GM18499 (cell line): ENCODE measurements at regions not wholly inside any gene's neighbourhood (a gene's known extent, or its start where the extent isn't known, plus 50 kb on each side); places are given as distances from the start of the nearest gene placed in this dataset.

Experiments
- ATAC-seq: cut with Tn5 transposase; IDR thresholded peaks from one replicate; pipeline ENCODE4 v1.9.1; 2021; ENCODE audit warnings: moderate number of reproducible peaks; ENCODE audit not compliant: insufficient read depth, unreplicated experiment

DNA sequence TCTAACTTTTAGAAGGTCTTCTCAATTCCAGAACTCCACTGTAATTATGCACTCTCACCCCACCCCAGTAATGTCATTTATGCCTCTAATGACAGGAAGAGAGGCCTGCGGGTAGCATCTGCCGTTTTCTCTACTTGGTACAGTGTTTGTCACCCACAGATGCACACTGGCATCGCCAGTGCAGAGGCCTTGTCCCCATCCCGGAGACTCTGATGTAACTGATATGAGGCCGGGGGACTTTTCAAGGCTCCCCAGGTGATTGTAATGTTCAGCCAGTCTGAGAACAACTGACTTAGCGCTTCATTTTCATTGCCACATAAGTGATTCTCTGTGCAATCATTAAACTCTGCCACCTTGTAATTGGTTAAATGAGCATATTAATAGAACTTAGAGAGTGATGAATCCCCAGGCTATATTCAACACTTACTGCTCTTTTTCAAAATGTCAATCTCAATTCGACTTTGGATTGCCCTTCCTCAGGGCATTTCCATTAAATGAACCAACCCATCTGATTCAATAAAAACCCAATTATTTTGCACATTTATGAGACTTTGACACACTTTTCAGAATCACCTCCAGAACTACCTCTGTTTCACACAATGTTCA lies 113.2 kb downstream of the HERPUD2 start:
- no peak for ATAC-seq

DNA sequence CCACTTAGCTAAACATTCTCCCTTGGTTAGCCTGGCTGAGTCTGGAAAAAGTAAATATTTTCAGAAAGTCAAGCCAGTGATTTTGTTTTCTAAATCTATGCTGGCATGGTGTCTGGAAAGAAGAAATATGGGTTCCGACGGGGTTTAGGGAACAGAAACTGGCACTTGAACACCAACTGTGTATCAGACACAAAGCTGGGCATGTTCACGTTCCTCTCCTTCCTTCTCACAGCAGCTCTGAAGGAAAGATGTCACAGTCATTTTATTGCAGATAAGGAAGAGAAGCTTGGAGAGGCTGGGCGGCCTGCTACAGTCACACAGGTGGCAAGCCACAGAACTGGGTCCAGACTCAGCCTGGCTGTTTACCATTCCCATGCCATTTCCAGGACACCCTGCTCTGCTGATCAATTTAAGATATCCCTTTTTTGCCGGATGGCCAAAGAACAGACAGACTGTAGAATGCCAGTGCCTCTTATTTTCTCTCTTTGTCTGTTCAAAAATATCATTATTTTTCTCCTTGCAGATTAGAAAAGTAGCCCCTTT lies 118.8 kb downstream of the HERPUD2 start:
- ATAC-seq, result no peak

DNA sequence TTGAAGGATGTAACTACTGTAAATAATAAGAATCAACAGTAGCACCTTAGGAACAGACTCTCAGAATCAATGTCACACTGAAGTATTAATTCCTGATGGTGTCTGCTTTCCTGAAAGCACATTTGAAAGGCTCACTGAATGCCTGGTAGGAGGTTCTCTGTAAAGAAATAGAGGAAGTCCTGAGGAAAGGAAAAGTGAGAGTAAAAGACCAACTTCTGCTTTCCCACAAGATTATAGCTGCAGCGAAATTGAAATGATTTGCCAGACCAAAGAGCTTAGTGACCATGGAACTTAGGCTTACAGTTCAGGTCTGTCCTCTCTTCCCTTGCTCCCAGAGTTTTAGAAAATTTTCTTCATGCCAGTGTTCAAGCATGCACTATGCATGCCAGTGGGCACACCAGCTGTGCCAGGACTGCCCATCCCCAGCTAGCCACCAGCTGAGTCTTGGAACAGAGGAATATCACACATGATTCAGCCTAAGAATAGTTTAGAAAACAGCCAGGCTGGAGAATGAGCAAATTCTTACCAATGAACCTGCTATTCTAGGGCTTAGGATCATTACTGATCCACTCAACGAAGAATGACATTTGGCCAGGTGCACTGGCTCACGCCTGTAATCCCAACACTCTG lies 123.2 kb downstream of the HERPUD2 start:
- no peak for ATAC-seq

DNA sequence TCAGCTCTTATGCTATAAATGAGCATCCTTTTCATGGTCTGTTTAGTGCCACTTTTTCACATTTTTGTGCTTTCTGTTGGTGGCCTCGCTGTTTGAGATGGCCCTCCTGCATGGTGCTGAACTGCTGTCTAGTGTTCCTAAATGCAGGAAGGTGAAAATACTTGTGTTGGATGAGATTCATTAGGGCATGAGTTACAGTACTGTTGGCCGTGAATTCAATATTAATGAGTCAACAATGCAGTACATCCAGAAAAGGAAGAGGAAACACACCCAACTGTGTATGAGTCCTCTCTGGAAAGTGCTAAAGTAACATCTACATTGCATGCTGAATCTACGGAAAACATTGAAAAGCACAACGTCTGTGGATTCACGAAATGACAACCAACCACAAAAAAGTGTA lies 124.0 kb downstream of the HERPUD2 start:
- no peak for ATAC-seq

DNA sequence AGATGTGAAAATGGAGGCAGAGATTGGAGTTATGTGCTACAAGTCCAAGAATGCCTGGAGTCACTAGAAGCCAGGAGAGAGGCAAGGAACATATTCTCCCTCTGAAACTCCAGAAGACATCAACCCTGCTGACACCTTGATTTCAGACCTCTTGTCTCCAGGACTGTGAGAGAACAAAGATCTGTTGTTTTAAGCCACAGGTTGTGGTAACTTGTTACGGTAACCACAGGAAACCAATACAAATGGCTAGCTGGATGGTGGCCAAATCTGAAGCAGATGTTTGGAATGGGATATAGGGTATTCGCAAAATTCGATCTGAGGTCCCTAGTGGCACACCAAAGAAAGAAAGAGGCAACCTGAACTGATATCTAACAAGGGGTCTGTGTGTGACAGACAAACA lies 129.0 kb downstream of the HERPUD2 start:
- no peak for ATAC-seq

DNA sequence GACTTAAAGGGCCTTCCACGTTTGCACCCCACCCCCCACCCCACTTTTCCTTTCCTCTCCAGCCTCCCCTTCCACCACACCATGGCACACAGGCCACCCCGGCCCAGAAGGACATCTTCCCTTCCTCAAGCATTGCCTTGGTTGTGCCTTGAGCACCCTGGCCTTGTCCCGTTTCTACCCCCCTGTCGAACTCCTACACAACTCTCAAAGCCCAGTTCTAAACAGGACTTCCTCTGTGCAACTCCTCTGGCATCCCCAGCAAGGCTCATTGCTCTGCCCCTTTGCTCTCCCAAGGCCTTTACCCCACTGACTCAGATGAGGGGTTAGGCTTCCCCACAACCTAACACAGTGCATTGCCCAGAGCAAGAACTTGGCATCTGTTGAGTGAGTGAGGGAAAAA lies 136.1 kb downstream of the HERPUD2 start:
- ATAC-seq, result no peak

DNA sequence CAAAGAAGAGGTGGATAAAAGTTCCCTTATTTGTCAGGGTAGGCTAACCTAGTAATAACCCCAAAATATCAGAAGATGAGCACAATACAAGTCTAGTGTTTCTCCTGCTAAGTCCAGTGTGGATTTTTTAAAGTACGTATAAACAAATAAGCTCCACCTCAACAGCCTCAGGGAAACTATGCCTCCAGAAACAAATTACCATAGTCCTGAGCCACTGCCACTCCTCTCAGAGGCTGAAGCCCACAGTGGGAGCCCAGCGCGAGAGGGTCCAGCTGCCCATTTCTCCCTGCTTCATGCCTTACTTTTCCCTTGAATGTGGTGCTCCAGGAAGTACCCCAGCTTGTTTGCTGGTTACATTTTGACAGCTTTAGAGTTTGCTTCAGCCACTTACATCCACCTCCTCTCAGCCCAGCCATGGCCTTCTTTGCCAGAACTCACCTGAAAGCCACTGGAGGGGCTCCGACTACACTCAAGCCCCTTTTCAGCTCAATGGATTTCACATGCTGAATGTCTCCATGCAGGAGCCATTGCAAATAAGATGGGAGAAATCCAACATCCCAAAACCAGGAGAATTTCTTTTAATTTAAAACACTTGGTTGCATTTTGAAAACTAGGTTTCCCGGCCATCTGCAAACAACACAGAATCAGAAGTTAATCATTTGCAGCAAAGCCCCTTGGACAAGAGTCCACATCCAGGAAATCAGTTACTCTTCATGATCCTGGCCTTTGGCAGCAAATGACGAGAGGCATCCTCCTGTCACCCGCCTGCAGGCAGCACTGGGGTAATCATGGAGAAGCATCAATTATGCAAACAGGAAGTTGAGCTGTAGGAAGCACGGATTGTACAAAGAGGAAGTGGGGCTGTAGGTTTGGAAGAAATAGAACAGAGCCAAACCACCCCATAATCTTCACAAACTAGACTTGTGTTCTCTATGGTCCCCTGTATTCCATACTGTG lies 138.1 kb downstream of the HERPUD2 start:
- ATAC-seq, result no peak

DNA sequence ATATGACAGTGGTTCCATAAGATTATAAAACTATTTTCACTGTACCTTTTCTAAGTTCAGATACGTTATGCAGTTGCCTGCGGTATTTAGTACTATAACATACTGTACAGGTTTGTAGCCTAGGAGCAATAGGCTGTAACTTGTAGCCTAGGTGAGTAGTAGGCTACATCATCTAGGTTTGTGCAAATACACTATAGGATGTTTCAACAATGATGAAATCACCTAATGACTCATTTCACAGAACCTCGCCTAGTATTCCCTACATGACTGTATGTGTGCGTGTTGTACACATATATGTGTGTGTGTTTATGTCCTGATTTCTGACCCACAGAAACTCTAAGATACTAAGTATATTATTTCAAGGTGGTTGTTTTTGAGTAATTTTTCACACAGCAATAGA lies 139.0 kb downstream of the HERPUD2 start:
- no peak for ATAC-seq

DNA sequence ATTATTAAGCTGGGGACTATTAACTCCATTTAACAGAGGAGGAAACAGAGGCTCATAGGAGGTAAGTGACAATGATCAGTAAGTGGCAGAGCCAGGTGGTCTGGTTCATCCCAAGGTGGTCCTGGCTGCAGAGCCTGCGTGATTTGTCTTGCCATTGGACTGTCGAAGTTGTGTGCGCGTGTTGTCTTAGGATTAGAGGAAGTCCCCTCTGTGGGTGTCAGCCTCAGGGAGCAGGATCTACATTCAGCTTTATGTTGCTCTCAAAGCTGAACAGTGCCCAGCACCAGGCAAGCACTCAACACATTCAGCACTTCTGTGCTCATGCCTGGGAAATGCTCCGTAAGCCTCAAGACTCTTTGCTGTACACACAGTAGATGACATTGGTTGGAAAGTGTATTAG lies 139.5 kb downstream of the HERPUD2 start:
- ATAC-seq, result no peak

DNA sequence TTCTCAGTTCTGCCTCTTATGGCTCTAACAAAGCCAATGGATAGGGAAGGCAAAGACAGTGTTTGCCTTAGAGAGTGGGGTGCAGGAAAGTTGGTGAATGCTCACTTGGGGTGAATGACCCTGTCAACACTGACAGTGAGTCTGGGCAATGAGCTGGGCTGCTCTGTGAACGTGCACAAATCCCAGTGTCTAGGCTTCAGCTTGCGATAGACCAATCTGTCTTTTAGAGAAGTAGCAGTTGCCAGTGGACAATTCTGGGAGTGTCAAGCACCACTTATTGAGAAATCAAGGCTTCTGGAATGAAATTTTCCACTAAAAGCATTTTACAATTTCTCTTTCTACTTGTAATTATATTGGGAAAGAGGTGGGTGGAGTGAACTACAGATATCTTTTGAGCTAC lies 141.4 kb downstream of the HERPUD2 start:
- no peak for ATAC-seq

DNA sequence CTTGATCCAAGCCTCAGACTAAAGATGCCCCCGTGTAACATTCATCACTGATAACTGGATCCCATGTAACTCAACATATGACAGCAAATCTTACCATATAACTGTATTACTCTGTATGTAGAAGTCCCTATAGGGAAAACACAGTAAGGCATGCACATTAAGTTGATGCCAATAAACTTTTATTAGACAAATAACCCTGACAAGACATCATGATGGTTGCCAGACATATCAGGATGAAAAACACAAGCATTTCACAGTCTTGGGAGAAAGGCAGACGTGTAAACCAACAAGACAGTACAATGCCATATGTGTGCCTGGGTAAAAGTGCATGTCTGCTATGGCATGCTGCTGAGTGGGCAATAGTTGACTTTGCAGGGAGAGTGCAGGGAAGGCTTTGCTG lies 142.2 kb downstream of the HERPUD2 start:
- ATAC-seq, result no peak

DNA sequence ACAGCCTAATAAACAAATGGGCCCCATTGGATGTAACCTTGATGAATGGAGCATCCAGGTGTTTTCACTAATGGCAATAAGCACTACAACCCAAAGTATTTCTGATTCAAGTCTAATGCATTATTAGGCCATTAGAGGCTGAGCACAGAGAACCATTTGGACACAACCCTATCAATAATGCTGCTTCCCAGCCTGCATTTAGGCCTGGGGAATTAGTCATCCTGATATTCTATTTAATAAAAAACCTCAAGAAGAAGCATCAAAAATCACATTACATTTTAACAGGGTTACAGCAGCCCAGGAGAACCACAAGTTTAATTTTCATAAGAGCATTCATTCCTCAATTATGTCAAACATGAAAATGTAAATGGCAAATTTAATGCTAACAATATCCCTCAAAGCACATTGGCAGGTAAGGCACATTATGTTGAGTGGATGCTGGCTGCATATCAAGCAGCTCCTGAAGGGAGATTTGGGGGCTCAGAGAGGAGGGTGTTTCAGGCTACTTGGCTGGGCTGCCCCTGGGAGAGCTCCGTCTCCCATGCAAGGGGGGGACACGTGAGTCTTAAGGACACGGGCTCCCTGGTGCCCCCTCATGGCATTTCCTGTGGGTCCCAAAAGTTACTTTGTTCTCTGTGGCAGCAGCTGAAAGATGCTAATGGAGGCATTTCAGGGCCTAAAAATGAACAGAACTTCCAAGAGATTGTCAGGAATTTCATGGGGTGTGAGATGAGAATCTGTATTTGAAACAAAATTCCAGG lies 143.4 kb downstream of the HERPUD2 start:
- no peak for ATAC-seq

DNA sequence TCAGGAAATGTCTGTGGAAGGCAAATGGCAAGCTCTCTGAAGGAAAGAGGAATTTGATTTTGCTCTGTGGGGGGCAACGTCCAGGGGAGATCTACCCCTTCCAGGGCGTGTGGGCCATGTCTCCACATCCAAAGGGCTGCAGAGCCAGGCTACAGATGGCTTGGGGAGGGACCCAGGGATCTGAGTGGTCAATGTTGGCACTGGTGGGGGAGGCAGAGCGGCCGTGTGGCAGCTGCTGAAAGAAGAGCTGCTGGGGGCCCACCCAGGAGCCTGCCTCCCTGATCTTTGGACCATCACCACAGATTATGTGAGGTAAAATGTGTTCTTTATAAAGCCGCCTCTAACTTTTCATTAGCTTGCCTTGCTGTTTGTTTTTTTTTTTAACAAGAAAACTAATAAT lies 144.1 kb downstream of the HERPUD2 start:
- no peak for ATAC-seq

DNA sequence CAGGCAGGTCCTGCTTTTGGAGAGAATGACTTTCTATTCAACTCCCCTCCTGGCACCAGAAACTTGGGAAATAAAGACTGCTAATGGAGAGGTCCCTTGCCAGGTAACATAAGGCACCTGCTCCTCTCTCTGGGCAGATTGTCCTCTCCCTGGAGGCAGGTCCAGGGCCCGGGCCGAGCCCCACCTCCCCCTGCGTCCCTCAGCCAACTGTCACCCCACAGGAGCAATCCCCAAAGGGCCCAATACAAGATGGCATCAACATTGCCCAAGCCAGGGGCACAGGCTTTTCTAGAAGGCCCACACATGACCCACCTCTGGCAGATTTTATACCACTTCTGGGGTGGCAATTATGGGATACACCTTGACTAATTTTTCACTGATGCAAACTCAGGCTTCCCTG lies 145.2 kb downstream of the HERPUD2 start:
- ATAC-seq, result no peak

DNA sequence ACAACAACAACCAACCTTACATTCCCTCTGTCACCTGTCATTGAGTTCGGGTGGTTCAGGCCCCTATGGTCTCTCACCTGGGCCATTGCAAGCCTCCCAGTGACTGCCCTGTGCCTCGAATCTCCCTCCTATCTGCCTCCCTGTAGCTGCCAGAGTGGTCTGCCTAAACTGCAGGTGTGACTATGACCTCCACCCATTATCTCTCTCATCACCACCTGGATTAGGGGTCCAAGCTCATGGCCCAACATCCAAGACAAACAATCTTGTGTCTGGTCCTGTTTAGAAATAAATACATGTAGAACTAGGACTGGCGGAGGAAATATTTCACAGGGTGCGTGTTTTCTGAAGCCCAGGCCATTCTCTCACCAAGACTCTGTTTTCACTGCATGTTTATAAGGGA lies 146.6 kb downstream of the HERPUD2 start:
- ATAC-seq, result no peak

DNA sequence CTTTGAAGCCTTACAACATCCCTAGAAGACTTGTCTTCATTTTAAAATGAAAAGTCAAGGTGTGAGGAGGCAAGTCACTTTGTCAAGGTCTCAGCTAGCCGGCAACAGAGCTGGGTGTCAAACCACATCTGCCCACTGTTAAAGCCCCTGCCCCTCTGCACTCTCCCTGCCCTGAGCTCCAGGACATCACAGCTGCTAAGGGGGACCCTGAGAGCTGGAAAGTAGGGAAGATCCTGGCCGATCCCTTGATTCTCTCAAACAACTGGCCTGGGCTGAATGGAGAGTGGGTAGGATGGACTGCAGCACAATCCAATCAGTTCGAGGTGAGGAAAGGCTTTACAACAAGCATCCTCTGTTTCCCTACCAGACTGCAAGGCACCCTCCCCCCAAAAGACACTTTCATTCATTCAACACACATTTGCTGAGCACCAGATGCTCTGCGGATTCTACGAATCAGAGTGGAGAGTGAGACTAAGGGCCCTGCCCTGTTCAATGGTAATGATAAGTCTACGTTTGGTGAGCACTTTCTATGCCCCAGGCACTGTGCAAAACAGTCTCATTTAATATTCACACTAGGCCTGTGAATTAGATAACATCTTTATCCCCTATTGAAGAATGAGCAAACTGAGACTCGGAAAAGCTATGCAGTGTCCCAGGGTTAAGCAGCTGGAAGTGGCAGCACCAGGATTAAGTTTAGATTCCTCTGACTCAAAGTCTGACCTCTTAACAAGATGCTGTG lies 148.1 kb downstream of the HERPUD2 start:
- ATAC-seq, result no peak

DNA sequence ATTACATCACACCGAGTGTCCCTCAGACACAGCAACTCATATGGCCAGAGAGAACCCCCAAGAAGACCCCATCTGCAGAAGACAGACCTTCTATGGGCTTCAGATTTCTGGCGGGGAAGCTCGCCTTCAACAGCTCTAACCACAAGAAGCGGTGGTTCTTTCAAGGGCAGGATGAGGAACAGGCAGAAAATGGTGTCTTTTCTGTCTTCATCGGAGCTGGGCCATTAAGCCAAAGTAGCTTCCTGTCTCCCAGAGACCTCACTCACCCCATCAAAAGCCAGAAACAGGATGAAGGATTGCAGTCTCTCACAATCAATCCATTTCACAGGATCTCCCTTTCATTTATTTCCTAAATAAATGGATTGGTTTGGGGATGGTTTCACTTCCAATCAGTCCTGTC lies 149.1 kb downstream of the HERPUD2 start:
- ATAC-seq, result no peak

DNA sequence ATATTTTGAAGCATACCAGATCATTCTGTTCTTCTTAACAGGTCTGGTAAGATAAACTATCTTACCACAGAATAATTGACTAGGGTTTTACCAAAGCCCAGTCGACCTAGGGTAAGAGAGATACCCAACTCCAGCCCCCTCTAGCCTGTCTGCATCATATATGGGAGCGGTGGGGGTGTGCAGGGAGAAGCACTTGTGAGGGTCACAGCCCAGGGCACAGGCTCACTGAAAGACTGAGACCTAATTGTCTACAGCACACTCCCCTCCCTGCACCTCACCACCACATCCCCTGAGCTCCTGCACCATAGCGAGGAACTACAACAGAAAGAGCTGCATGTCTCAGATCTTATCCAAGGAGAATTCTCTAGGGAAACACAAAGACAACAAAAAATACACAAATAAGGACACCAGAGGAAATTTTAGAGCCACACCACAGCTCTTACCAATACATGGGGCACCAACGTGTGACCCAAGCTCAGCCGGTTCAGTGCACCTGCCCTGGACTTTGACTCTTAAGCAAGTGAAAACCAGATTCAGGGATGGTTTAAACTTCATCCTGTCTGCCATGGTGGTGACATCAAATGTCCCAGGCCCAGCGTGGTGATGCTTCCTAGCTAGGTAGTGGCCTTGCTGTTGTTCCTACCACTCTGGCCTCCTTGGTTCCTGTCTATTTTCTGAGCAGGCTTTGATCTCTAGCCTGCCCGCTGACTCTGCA lies 150.8 kb downstream of the HERPUD2 start:
- no peak for ATAC-seq
